T-helper 9 cell (primary cell): ENCODE measurements at regions not wholly inside any gene's neighbourhood (a gene's known extent, or its start where the extent isn't known, plus 50 kb on each side); places are given as distances from the start of the nearest gene placed in this dataset.
"Not testable (repeated sequence)": the region's sequence is repeated elsewhere in the genome, so short reads cannot be mapped to it uniquely, and the experiment has no call there.

Experiments
- DNase-seq: peaks from one replicate; pipeline ENCODE4 v3.0.0-alpha.2; 2020

DNA sequence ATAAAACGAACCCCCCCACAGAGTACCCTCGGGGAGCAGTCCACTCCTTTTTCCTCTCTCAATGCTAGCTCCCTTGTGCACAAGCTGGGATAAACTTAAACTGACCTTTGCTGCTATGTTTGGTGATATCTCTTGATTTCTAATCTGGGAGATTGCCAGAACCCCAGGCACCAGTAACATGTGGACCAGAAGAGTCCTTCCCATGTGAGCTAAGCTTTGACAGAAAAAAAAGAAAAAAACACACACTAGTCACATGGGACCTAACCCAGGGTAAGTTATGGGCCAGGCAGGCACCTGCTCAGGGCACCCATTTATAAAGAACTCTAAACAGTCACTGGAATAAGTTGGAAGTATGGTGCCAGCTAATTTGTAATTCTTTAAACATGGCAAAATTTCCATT, 242.6 kb downstream of the EN1 start:
- DNase-seq = no peak

DNA sequence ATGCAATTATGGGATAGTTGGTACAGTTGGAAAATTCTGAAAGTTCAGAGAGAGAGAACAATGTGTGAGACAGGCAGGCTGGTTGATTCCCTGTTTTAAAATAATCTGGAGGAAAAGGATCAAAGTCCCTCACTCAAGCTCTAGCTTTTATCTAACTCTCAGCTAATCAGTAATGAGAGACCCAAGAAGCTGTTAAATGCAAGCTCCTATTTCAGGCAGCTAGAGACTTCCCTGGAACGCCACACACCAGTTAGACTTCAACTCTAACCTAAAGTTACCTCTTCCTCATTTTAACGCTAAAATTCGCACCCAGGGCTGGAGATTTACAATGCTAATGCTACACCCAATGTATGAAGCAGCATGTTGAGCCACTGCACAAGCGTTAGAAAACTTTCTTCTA, 243.1 kb downstream of the EN1 start:
- no peak for DNase-seq

DNA sequence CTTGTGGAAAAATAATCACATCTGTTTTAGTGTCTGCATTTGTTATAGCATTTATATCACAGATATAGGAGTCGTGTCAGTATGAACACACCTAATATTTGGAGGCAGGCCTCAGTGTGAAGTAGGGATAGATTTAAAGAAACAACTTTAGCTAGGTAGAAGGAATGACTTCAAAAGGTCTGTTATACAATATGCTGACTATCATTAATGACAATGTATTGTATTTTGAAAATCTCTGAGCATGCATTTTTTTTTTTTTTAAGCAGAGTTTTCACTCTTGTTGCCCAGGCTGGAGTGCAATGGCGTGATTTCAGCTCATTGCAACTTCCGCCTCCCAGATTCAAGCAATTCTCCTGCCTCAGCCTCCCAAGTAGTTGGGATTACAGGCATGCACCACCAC, 248.3 kb downstream of the EN1 start:
- DNase-seq = no peak

DNA sequence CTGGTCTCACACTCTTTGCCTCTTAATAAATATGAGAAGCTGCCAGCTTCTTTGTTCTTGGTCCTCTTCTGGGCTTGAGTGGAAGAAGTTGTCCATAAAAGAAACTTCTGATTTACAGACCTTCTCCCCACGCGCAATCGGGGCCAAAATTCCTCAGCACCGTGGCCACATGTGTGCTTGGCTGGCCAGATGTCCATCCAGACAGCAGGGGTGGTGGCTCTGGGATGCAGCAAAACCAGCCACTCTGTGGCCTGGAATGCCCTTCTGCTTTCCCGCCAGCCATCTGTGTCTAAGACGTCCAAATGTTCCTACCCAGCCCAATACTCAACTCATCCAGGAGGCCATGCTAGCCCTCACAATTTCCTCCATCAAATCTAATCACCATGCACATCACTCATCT, 250.8 kb downstream of the EN1 start:
- DNase-seq = no peak

DNA sequence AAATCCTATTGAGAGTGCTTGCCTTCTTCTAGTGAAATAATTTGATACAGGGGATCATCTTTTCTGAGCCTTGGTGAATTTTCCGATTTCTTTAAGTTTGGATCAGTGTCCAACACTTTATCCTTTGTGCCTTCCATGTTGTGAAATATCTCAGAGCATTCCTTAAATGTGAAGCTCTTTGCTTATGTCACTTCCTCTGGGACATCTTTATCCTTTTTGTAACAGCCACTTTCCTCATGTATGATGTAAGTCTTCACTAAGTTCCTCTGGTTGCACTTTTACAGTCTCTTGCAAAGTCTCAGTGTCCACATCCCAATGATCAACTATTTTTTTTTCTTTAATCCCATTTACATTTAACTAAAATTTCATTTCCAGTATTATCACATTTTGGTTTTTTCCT, 254.2 kb downstream of the EN1 start:
- no peak for DNase-seq

DNA sequence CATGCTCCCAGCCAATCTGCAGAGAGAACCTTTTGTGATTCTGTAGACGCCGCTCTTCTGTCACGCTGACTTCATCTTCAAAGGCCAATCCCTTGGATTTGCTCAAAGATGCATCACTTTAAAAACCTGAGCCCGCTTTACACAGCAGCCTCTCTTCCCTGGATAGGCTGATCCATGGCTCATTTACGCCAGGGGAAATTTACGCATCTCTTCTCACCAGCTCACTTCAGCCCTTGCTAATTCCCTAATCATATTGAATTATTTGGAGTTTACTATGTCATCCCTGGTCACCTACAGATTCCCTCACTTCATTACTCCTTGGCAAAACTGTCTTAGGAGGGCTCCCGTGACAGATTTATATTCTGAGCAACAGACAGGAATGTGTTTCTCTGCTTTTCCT, 256.2 kb downstream of the EN1 start:
- no peak for DNase-seq

DNA sequence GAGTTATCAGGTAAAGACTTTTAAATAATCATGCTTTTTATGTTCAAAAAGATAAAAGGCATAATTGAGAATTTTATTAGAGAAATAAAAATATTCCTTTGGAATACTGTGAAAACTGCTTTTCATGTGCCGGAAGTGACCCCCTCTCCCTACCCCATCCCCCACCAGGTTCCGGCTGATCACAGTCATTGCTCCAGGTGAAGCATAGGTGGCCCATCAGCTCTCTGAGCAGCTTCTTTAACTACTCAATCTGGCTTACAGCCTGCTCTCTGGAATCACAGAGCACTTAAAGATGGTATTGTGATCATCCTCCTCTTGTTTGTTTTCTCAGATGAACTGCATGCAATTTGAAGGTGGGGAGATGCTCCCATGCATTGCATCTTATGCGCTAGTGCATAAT, 257.7 kb downstream of the EN1 start:
- DNase-seq = no peak

DNA sequence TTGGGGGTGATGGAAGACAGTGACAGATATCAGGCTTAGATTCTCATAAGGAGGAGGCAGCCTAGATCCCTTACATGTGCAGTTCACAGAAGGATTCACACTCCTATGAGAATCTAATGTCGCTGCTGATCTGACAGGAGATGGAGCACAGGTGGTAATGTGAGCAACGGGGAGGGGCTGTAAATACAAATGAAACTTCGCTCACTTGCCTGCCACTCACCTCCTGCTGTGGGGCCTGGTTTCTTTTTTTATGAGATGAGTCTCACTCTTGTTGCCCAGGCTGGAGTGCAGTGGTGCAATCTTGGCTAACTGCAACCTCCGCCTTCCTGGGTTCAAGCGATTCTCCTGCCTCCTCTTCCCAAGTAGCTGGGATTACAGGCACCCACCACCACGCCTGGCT, 258.6 kb downstream of the EN1 start:
- no peak for DNase-seq

DNA sequence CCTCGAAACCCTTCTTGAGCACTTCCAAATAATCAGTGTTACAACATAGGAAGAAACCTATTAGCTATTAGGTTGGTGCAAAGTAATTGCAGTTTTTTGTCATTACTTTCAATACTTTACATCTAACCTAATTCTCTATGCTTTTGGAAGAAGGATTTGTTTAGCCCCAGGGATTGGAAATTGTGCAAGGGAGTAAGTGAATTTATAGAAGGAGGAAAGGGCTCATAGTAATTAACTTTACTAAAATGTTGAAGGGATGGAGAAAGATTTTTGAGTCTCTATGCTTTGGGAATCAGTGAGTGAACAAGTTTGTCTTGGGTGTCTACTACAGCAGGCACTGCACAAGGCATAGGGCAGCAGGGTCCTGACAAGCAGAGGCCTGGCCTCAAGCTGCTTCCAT, 261.1 kb downstream of the EN1 start:
- DNase-seq = no peak

DNA sequence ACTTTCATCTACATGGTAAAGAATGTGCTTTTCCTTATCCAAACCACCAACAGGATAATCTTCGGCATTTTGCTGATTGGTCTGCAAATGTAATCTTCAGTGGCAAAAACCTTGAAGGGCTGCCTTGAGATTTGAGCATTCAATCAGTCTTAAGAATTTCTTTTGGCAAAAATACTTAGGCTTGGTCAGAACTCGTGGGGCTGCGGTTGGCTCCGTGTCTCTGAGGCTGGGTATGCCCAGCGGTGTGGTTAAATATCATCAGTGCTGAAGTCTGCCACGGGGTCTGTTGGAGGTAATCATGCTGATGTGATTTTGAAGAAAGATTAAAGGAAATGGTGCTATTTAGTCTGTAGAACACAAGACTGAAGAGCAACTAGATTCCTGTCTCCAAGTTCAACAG, 262.6 kb downstream of the EN1 start:
- no peak for DNase-seq

DNA sequence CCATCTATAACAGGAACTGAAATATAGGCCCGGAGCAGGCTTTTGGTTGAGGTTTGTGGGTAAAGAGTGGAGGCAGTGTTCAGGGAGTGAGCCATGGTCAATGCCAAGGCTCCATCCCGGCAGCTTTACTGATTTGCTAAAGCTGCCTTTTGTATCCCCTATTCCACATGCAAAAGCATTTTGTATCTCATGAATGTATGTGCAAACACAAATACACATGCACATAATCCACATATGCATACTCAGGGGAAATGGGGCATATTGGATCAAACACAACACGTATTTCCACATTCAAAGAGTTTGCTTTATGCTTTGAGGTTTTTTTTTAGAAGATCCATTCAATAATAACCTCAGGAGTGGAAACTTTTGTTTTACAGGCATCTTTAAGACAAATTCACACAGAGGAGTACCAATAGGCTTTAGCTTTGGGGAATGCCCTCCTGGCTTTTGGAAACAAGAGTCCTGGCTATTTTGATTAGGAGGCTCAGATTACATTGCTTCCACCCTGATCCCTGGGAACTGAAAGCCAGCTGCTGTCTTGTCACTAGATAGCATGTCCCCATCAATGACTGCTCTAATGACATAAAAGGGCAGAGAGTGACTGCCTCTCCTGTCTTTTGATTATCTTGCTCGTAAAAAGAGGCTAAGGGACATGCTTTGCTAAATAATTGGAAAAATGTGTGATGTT, 263.2 kb downstream of the EN1 start:
- no peak for DNase-seq

DNA sequence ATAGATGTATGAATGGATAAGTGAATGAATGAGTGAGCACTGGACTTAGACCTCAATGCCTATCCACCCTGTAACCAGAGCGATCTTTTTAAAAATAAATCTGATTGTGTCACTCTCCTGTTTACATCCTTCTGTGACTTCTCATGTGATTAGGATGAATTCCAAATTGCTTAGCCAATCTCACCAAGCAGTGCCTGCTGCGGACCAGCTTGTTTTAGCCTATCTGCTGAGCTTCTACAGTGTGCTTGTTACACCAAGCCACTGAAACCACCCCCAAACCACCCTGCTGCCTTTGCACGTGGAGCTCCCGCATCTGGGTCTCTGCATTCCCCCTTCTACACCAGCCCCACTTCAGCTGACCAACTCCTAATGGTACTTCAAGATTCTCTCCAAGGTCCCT, 265.4 kb downstream of the EN1 start:
- no peak for DNase-seq

DNA sequence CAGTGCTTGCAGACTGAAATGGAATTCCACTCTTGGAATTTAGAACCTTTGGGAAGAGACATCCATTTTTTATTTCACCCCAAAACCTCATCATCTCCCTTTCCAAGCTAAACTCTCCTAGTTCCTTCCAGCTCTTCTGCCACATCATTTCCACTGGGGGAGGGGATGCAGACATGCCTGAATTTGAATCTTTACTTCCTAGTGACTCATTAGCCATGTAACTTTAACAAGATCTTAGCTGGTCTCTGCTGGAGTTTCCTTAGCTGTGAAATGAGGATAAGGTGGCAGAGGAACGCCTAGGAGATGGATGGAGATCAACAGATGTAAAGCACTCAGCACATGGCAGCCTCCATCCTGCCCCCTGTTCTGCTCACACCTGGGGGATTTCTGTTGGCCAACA, 266.8 kb downstream of the EN1 start:
- DNase-seq = no peak

DNA sequence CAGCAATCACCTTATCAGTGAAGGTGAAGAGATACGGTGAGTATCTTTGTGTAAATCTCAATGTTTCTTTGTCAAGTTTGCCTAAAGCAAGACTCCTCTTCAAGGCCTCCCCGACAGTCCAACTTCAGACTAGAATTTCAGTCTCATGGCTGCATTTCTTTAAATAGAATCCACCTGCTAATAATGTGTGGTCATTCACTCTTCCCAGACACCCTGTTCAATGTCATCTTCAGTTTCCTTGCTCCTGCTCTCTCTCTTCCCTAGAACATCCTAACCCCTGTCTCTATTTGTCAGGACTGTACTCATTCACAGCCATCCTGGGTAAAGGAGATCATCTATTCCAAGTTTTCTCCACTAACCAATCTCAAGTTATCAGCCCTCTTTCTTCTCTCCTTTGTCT, 267.3 kb downstream of the EN1 start:
- DNase-seq = no peak

DNA sequence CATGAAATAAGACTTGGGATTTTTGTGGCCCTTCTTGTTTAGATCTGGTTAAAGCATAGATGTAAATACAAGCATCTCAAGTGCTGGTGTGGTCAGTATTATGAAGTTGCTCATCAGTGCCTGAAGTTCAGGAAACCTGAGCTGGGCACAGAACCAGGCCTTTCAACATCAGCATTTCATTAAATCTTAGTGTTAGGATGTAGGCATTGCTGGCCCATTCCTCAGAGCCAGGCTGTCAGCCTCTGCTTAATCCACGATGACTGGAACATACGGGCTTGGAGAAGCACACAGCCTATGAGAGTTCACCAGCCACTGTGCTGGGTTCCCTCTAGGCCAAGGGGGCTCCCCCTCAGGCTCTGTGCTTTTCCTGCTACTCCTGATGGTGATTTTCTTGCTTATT, 270.2 kb downstream of the EN1 start:
- DNase-seq = no peak

DNA sequence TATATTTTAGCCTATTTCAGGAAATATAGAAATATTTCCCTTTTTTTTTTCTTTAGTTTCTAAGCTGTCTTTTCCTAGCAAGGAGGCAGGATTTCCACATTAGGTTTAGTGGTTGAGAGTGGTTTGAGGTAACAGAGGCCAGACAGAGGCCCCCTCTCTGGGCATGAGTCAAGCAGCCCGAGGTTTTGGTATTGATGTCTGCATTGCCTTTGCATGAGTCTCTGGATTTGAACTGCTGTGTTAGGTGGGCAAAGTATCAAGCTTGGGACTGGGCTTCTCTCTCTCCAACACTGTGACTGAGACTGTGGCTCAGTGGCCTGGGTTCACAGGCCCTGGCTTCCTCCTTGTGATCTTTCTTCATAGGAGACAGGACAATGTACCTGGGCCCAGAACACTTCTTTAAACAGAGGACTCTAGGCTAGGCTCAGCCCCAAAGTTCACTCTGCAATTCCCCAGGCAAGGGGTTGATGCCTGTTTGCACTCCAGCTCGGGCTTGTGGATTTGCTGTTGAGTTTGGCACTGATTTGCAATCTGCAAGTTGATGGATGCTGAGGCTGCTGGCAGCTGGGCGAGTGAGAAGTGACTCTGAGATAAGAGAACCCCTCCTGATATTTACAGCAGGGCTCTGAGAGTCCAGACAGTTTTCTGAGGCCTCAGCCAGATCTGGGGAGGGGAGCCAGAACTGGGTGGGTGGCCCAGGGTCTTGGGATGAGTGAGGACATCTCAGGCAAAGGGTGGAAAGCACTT, 271.2 kb downstream of the EN1 start:
- no peak for DNase-seq

DNA sequence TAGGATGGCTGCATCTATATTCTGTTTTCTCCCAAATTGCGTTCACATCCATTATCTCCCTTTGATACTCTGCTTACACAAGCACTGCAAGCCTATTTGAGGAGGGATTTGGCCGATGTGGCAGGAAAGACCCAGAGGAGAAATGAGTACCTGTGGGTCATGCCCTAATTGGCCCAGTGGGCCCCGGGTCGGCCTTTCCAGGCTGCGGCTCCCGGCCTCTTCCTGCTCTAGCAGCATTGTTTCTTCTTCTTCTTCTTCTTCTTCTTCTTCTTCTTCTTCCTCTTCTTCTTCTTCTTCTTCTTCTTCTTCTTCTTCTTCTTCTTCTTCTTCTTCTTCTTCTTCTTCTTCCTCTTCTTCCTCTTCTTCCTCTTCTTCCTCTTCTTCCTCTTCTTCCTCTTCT, 275.1 kb downstream of the EN1 start:
- not testable (repeated sequence) for DNase-seq

DNA sequence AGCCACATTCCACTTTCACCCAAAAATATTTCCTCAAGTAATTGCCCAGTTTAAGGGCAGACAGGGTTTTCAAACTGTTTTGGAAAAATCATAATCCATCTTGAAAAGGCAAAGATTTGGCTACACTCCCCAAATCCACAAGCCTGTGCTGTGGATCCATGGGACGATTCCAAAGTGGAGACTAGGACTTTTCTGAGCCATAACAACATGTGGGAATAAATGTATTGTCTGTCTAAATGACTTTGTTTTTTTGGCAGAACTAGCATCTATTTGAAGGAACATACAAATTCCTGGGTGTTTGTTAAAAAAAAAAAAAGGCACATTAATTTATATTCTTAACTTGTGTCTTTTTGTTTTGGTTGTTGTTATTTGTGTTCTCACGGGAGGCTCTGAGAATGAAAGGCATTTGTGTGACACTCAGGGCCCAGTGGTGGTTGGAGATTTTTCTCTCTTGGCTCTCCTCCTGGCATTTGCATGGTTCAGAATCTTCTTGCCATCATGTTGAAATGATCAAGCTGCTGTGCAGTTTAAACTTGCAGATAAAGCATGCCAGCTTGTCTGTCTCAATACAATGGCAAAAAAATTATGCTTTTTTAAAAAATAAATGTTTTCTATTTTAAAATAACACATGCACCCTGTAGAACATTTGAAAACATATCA, 277.4 kb downstream of the EN1 start:
- no peak for DNase-seq

DNA sequence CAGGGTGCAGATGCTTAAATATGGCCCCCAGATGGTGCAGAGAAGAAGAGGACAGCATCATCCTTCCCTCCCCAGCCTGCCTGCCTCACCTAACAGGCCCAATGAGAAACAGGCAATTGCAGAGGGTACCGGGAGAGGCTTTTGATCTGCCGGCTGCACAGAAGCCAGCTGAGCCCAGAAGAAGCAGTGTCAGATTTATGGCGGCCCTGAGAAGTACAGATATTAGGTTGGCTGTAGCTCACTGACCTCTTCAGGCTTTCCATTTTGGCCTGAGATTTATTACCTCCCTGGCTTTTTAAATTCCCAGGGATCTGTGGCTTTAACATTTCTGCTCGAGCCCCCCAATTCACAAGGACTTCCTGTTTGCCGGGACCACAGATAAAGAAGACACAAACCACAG, 278.7 kb downstream of the EN1 start:
- DNase-seq = no peak

DNA sequence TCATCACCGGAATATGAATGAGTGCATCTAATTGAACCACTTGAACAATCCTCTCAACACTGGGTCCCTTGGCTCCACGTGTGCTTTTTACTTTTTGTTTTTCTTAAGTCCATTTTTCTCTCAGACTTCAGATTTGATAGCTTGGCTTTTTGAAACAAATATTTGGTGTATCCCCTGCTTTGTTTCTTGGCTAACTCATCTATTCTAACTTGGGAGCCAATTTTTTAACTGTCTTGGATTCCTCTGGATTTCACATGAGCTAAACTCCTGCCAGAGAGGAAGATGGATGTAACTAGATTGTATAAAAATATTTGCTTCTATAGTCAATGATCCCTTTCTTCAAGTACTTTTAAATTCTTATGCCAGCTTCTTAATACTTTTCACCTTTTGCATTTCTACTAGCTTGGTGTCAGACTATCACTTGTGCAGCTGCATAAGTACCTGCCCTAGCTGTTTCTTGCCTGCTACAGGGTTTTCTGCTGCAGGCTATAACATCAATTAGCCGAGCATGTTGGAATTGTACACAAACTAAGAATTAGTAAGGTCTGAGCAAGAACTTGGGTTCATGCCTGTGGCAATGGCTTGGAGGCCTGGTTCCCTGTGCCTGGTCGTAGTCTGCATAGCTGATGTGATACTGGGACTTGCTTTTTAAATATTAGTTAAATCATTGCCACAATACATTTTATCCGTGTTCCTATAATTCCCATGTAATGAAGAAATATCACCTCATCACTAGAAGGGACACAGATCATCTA, 281.5 kb downstream of the EN1 start:
- DNase-seq = no peak

DNA sequence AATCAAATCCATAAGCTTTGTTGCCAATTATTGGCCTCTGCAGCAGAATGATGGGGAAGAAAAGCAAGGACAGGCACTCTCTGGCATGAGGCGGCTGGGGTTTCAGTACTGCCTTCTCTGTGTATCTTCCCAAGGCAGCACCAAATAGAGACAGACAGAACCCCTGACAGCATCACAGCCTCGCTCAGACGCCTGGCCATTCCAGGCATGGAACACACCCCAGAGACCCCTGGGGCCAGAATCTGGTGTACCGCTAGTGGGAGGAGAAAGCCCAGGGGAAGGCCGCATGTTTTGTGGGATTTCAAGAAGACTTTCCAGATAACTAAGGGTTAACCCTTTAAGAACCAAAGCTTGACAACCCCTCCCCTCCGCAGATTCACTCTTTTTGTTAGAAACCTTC, 282.1 kb downstream of the EN1 start:
- no peak for DNase-seq

DNA sequence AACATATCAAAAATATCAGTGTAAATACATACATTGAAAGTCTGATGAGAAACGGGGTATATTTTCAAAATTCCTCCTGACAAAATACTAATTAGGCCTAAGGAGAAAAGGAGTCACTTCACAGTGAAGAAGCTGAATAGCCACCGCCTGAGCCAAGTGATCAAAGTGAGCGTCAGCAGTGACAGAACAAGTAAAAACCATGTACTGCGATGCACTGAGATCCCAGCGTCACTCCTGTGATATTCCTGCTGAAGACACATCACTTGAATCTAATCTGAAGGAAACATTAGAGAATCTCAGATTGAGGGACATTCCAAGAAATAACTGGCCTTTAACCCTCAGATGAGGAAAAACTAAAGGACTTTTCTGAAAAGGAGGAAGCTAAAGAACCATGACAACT, 285.3 kb downstream of the EN1 start:
- DNase-seq = no peak

DNA sequence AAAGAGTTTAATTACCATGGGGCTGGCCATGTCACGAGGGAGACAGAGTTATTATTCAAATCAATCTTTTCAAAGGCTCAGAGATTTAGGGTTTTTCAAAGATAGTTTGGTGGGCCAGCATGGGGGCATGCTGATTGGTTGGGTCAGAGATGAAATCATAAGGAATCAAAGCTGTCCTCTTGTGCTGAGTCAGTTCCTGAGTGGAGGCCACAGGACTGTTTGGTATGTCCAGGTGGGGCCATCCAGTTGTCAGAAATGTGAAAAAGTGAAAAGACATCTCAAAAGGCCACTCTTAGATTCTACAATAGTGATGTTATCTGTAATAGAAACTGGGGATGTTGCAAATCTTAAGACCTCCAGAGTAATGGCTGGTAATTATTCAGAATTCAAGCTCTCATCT, 288.6 kb downstream of the EN1 start:
- DNase-seq = no peak

DNA sequence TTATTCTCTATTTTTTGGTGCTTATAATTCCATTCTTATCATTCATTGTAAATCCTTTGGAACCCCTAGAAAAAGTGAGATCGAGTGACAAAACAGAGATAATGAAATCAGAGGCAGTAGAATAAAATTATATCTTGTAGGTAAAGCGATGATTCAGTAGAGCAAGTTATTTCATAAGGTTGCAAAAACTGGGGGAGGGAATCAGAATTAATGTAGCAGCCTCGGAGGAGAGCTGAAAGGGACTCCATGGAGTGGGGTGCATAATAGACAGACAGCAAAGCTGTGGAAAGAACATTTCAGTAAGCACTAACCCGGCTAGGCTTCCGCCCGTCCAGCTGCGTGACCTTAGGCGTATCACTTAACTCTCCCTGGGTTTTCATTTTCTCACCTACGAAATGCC, 289.7 kb downstream of the EN1 start:
- no peak for DNase-seq
